IMR-90 (cell line): ENCODE measurements at regions not wholly inside any gene's neighbourhood (a gene's known extent, or its start where the extent isn't known, plus 50 kb on each side); places are given as distances from the start of the nearest gene placed in this dataset.

Source experiments
- ATAC-seq: fragments of 200-7000 bp; cut with Tn5 transposase; 2 replicates; pipeline ENCODE4 v1.9.1; 2020; ENCODE audit warnings: low read depth, mild to moderate bottlenecking, moderate library complexity
- BruUV-seq: library from RNA; stranded (reverse); fragments of 400-500 nt; replicated peaks from 2 replicates; lab custom pipeline; 2021; lab: Mats Ljungman, UMichigan
- CTCF ChIA-PET: fragments of 300-600 bp; formaldehyde crosslinking; extraction: SDS; loops from one replicate; lab custom pipeline; 2021; ENCODE audit warnings: antibody characterized with exemption; lab: Yijun Ruan, JAX
- POLR2A ChIA-PET: fragments of 300-600 bp; sonication (Branson Sonifier 250); formaldehyde crosslinking; loops from one replicate; lab custom pipeline; 2022; ENCODE audit warnings: antibody characterized with exemption; ENCODE audit not compliant: unreplicated experiment; lab: Charles Lee
- DNase-seq: peaks from one replicate; pipeline ENCODE4 v3.0.0; 2013
- H2AFZ ChIP-seq: replicated peaks from 2 replicates; pipeline ENCODE3; 2013; ENCODE audit warnings: low read length, mild to moderate bottlenecking; ENCODE audit not compliant: poor library complexity
- H2AK5ac ChIP-seq: 2 replicates; pipeline ENCODE4 v1.6.1; 2013; ENCODE audit warnings: low read depth, low read length, inconsistent platforms
- H2AK9ac ChIP-seq: replicated peaks from 2 replicates; pipeline ENCODE3; 2013; ENCODE audit warnings: mild to moderate bottlenecking, low read depth, low read length, moderate library complexity; ENCODE audit not compliant: poor library complexity
- H2BK120ac ChIP-seq: 2 replicates; pipeline ENCODE4 v1.6.1; 2013; ENCODE audit warnings: low read depth, low read length, inconsistent platforms
- H2BK15ac ChIP-seq: 3 replicates; pipeline ENCODE4 v1.6.1; 2013; ENCODE audit warnings: low read depth, low read length, inconsistent platforms
- H2BK20ac ChIP-seq: 2 replicates; pipeline ENCODE4 v1.6.1; 2013; ENCODE audit warnings: low read depth, mild to moderate bottlenecking, inconsistent platforms, low read length, moderate library complexity
- H2BK5ac ChIP-seq: 2 replicates; pipeline ENCODE4 v1.6.1; 2013; ENCODE audit warnings: mild to moderate bottlenecking, low read depth, low read length, inconsistent platforms; ENCODE audit not compliant: poor library complexity, severe bottlenecking
- H3K14ac ChIP-seq: replicated peaks from 2 replicates; pipeline ENCODE4 v1.6.1; 2013; ENCODE audit warnings: low read depth, low read length, inconsistent platforms
- H3K18ac ChIP-seq: 2 replicates; pipeline ENCODE4 v1.6.1; 2013; ENCODE audit warnings: low read depth, low read length, control low read depth
- H3K23ac ChIP-seq: 2 replicates; pipeline ENCODE4 v1.6.1; 2013; ENCODE audit warnings: low read depth, low read length, inconsistent platforms
- H3K27ac ChIP-seq: 2 replicates; pipeline ENCODE4 v1.5.1; 2013; ENCODE audit warnings: mild to moderate bottlenecking, control low read depth, low read length; ENCODE audit not compliant: insufficient read depth
- H3K27me3 ChIP-seq: 2 replicates; pipeline ENCODE4 v1.6.1; 2013; ENCODE audit warnings: low read length; ENCODE audit not compliant: control insufficient read depth, insufficient read depth
- H3K36me3 ChIP-seq: 2 replicates; pipeline ENCODE4 v1.6.1; 2013; ENCODE audit warnings: low read length, mixed read lengths; ENCODE audit not compliant: control insufficient read depth, insufficient read depth
- H3K4ac ChIP-seq: 2 replicates; pipeline ENCODE4 v1.6.1; 2013; ENCODE audit warnings: low read depth, low read length, inconsistent platforms
- H3K4me1 ChIP-seq: 2 replicates; pipeline ENCODE4 v1.6.1; 2013; ENCODE audit warnings: low read length, mixed read lengths; ENCODE audit not compliant: control insufficient read depth, insufficient read depth
- H3K4me2 ChIP-seq: 2 replicates; pipeline ENCODE4 v1.6.1; 2013; ENCODE audit warnings: low read depth, mild to moderate bottlenecking, control low read depth, low read length, moderate library complexity
- H3K4me3 ChIP-seq: 2 replicates; pipeline ENCODE4 v1.5.1; 2013; ENCODE audit warnings: low read depth, mild to moderate bottlenecking, control low read depth, low read length, moderate library complexity; ENCODE audit not compliant: insufficient read depth
- H3K56ac ChIP-seq: 2 replicates; pipeline ENCODE4 v1.6.1; 2013; ENCODE audit warnings: low read length, inconsistent platforms; ENCODE audit not compliant: insufficient read depth; ENCODE audit errors: extremely low read depth
- H3K79me1 ChIP-seq, 2 experiments: 2 replicates each; pipeline ENCODE4 v1.6.1; 2013; ENCODE audit warnings: low read length in 2 of 2, inconsistent platforms in 1 of 2, low read depth in 1 of 2
- H3K9ac ChIP-seq: 2 replicates; pipeline ENCODE4 v1.6.1; 2013; ENCODE audit warnings: low read depth, low read length, control low read depth
- H3K9me1 ChIP-seq: 2 replicates; pipeline ENCODE4 v1.6.1; 2013; ENCODE audit warnings: low read length, inconsistent platforms; ENCODE audit not compliant: insufficient read depth
- H3K9me3 ChIP-seq: 2 replicates; pipeline ENCODE4 v1.6.1; 2013; ENCODE audit warnings: low read length; ENCODE audit not compliant: control insufficient read depth, insufficient read depth
- H4K20me1 ChIP-seq: 2 replicates; pipeline ENCODE4 v1.6.1; 2013; ENCODE audit warnings: low read length, inconsistent platforms; ENCODE audit not compliant: insufficient read depth
- H4K5ac ChIP-seq: 2 replicates; pipeline ENCODE4 v1.6.1; 2013; ENCODE audit warnings: mild to moderate bottlenecking, low read depth, low read length, control low read depth
- H4K8ac ChIP-seq, 2 experiments: 2 replicates each; pipeline ENCODE4 v1.6.1; 2013; ENCODE audit warnings: low read depth in 2 of 2, low read length in 2 of 2, control low read depth in 1 of 2, inconsistent platforms in 1 of 2
- H4K91ac ChIP-seq: 2 replicates; pipeline ENCODE4 v1.6.1; 2013; ENCODE audit warnings: low read depth, low read length, inconsistent platforms; ENCODE audit not compliant: insufficient read depth
- BHLHE40 ChIP-seq: fragments of 150-350 bp; IDR thresholded peaks from 2 replicates; pipeline ENCODE4 v1.6.1; 2016; ENCODE audit warnings: mild to moderate bottlenecking, low read depth, low read length
- POLR2A ChIP-seq: IDR thresholded peaks from 2 replicates; pipeline ENCODE4 v1.6.1; 2012; ENCODE audit warnings: mild to moderate bottlenecking, low read depth, low read length
- WGBS, 2 experiments: methylation state at CpG; one replicate each; pipeline versions ENCODE4 v1.1.5 to v1.1.7; 2013; ENCODE audit warnings: missing lambda C conversion rate in 2 of 2; ENCODE audit not compliant: insufficient read length in 1 of 2; ENCODE audit errors: extremely low coverage in 2 of 2; 5-methylcytosine and 5-hydroxymethylcytosine counted together
- dilution Hi-C: fragments of 300-500 bp; cut with HindIII; formaldehyde crosslinking; loops from one replicate; pipeline ENCODE4 v1.14.3; 2018; ENCODE audit warnings: low sequenced_read_pairs; ENCODE audit not compliant: unreplicated experiment
- in situ Hi-C: fragments of 300-500 bp; cut with MboI; formaldehyde crosslinking; loops from 3 replicates; pipeline ENCODE4 v1.14.3; 2019; ENCODE audit warnings: low sequenced_read_pairs, inconsistent platforms, mixed read lengths
- intact Hi-C: fragments of 100-400 bp; cut with micrococcal nuclease; formaldehyde crosslinking; loops from 2 replicates; pipeline ENCODE4 v1.10.0; 2022

GRCh38 chr20:12875510-12875909, 133.3 kb upstream of the SPTLC3 start:
- Histone ChIP-seq H2AK9ac (no peak overlapping the region), H4K91ac (no peak overlapping the region), H3K27me3 (no peaks in the 10 kb centered on the region), H3K4me2 (no peak overlapping the region), H4K8ac (no peak overlapping the region), H2BK120ac (no peak overlapping the region), H2BK5ac (no peak overlapping the region), H3K18ac (no peak overlapping the region), H2BK15ac (no peak overlapping the region), H3K36me3 (no peaks in the 10 kb centered on the region), H4K5ac (no peak overlapping the region), H3K9me1 (no peaks in the 10 kb centered on the region), H2BK20ac (no peak overlapping the region), H3K79me1 (no peaks in the 10 kb centered on the region), H3K14ac (no peak overlapping the region), H2AK5ac (no peak overlapping the region), H3K4me3 (no peak overlapping the region), H3K27ac (no peak overlapping the region), H2AFZ (no peak overlapping the region), H3K56ac (no peak overlapping the region), H3K9me3 (no peaks in the 10 kb centered on the region), H3K9ac (no peak overlapping the region), H3K4me1 (no peaks in the 10 kb centered on the region), H4K20me1 (no peaks in the 10 kb centered on the region), H3K4ac (no peak overlapping the region), H3K23ac (no peak overlapping the region)
- CTCF ChIA-PET, result no interaction called here
- dilution Hi-C loops (no loop called here), in situ Hi-C loops (no loop called here), intact Hi-C loops (no loop called here)
- no peak for TF ChIP-seq POLR2A
- no peak for TF ChIP-seq BHLHE40
- BruUV-seq, result no TSS peak
- POLR2A ChIA-PET, result no interaction called here
- ATAC-seq (no peak), DNase-seq (no peak)
- WGBS, 2 experiments, result 76% methylated on average over 3 of the region's 6 CpGs; no CpG with 5 or more reads in 1 of the 2 experiments
